ENCODE measurements at regions not wholly inside any gene's neighbourhood (a gene's known extent, or its start where the extent isn't known, plus 50 kb on each side); places are given as distances from the start of the nearest gene placed in this dataset.

- no peak for DNase-seq (ENCODE audit: low read depth)
Observed at GRCh38 chrX:39731330-39731667, 366.5 kb downstream of the BCOR start.

- DNase-seq (ENCODE audit: low read depth), result no peak
Observed at GRCh38 chrX:39731735-39732134, 366.0 kb downstream of the BCOR start.

DNA sequence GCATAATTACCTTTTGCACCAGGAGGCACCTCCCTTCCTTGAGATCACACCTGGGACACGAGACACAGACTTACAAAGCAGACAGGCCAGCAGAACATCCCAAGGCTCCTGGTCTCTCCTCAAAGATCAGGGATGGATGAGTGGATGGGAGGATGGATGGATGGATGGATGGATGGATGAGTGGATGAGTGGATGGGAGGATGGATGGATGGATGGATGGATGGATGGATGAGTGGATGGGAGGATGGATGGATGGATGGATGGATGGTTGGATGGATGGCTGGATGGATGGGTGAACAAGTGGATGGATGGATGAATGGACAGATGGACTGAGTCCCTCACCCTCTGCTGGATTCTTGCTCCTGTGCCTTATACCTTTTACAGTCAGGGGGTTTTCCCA is 364.0 kb downstream of the BCOR start:
- no peak for DNase-seq (ENCODE audit: low read depth)

DNA sequence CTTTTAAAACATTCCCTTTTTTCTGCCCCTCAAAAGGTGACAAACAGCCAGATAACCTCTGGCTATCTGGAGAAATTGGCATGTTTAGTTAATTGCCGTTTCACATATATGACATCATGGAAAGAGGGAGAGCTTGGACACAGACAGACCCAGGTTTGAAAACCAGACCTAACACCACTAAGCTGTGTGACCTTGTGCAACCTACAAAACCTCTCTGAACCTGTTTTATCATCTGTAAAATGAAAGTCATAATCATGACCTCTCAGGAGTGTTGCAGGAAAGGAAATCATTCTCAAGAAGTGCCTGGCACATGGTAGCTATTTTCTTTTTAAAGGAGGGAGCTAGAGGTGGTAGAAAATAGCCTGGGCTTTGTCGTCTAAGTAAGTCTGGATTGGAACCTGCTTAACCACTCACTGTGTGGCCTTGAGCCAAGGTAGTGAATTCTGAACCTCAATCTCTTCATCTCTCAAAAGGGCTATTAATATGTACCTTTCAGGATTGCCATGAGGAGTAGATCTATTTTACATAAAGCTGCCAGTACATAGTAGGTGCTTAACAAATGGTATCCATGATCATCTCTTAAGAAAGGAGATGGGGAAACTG is 363.5 kb downstream of the BCOR start:
- no peak for DNase-seq (ENCODE audit: low read depth)

DNA sequence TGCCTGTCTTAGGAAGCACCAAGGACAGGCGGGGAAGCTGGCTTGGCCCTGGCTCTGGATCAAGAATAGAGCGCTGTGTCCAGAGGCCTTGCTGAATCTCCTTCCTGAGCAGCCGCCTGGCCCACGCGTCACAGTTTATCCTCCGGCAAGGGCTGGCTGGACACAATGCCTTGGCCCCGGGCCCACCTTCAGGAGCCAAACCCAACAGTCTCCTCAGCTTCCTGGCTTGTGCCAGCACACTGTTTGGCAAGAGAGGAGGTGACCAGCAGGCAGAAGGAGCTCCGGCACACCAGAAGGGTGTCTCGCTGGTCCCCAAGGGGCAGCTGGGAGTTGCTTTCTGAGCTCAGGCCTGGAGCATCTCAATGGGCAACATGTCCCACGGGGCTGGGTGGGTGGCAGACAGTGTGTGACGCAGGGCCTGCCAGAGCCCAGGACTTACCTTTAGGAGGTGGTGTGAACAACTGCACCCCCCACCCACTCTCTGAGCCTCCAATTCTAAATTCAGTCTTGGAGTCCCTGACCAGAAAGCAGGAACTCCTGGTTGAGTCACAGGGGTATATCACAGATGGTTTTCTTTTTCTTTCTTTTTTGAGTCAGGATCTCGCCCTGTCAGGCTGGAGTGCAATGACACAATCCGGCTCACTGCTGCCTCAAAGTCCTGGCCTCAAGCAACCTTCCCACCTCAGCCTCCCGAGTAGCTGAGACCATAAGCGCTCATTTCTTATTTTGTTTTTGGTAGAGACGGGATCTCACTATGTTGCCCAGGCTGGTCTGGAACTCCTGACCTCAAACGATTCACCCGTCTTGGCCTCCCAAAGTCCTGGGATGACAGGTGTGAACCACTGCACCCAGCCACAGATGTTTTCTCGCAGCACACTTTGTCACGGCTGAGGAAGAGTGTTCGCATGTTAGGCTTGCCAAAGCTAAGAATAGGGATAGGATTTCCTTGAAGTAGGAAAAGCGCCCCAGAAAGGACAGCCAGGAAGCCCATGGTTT is 361.2 kb downstream of the BCOR start:
- peak; percentile 80 for DNase-seq (ENCODE audit: low read depth)

GRCh38 chrX:39739585-39739984 is 358.2 kb downstream of the BCOR start:
- DNase-seq (ENCODE audit: low read depth), result no peak

DNA sequence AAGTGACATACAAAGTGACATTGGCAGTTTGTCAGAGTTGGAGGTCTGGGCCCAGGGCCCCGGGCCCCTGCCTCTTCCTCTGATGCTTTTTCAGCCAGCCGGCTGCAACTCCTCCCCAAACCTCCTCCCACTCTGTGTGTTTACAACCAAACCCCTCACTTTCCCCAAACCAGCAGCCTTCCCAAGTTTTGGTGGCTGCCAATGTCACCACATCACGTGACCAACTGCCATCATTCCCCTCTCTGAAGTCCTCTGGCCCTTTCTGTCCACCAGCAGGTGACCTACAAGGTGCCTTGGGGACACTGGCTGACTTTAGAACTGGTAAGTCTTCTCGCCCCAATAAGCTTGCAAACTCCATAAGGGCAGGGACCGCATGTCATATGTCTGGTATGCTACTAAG is 357.7 kb downstream of the BCOR start:
- no peak for DNase-seq (ENCODE audit: low read depth)

GRCh38 chrX:39741904-39742303 is 355.9 kb downstream of the BCOR start:
- no peak for DNase-seq (ENCODE audit: low read depth)

- DNase-seq (ENCODE audit: low read depth), result no peak
Observed at GRCh38 chrX:39745818-39746217, 351.9 kb downstream of the BCOR start.

DNA sequence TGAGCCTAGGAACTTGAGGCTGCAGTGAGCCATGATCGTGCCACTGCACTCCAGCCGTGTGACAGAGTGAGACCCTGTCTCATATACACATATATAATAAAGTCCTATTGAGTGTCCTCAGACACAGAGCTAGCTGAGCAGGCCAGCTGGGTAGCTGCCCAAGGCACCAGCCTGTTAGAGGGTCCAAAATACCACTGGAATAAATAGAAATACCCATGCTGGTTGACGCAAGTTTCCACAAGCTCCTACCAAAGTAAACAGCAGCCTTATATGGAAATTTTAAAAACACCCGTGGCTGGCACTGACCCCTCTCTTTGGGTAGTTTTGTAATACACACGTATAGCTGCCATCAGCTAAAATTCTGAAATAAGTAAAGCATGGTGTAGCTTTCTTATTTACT is 348.6 kb downstream of the BCOR start:
- DNase-seq (ENCODE audit: low read depth), result no peak

GRCh38 chrX:39749728-39750127 is 348.0 kb downstream of the BCOR start:
- DNase-seq (ENCODE audit: low read depth), result no peak

DNA sequence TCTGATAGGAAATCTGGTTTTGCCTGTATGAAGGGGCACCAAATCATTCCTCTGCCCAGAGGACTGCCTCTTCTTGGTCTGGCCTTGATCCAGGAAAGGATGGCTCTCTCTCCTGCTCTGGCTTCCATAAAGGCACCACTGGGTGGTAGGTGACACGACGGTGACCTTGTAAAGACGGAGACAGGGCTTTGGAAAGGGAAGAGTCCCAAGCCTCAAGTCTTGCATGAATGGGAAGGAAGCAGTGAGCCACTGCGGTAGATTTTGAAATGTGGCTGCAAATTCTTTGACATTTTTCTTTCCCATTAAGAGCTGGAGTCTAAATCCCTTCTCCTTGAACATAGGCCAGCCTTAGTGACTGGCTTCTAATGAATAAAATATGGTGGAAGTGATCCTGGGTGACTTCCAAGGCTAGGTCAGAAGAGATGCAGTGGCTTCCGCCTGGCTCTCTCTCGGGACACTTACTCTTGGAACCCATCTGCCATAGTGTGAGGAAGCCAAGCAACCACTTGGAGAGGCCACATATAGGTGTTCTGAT is 347.4 kb downstream of the BCOR start:
- DNase-seq (ENCODE audit: low read depth), result no peak

GRCh38 chrX:39750848-39751247 is 346.9 kb downstream of the BCOR start:
- DNase-seq (ENCODE audit: low read depth), result no peak

DNA sequence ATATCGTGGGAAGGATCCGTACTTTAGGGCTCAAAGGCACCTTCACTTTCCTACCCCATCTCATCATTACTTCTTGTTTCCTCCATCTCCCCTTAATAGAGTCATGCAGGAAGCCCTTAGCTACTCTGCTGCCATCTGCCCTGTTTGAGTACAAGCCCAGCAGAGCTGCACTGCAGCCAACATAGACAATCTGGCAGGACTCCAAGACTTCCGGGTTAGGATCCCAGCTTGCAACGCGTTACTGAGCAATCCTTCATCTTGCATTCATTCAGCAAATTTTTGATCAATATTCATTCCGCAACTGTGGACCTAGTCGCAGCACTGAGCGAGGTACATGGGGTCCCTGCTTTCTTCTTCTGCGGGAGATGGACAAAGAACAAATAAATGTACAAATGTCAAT is 344.9 kb downstream of the BCOR start:
- DNase-seq (ENCODE audit: low read depth), result no peak

DNA sequence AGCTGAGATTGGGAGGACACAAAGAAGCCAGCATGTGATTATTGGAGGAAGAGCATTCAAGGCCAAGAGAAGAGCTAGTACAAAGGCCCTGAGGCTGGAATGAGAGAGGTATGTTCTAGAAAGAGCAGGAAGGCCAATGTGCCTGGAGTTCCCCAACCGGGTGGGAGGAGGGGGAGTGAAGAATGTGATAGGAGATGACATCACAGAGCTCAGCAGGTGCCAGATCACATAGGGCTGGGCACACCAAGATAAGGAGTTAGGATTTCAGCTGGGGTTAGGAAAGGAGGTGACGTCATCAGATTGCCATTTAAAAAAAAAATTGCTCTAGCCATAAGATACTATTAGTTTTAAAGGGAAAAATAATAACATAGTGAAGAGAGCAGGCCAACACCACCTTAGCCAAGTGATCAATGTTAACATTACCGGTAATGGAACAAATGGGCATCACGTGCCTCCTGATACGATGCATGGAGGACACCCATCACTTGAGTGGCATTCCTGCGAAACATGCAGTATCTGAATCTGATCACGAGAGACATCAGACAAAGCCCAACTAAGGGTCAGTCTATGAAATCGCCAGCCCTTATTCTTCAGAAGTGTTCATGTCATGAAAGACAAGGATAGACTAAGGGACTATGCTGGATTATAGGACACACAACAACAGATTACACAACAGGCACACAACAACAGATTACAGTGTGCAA is 344.3 kb downstream of the BCOR start:
- peak; percentile 64 for DNase-seq (ENCODE audit: low read depth)

DNA sequence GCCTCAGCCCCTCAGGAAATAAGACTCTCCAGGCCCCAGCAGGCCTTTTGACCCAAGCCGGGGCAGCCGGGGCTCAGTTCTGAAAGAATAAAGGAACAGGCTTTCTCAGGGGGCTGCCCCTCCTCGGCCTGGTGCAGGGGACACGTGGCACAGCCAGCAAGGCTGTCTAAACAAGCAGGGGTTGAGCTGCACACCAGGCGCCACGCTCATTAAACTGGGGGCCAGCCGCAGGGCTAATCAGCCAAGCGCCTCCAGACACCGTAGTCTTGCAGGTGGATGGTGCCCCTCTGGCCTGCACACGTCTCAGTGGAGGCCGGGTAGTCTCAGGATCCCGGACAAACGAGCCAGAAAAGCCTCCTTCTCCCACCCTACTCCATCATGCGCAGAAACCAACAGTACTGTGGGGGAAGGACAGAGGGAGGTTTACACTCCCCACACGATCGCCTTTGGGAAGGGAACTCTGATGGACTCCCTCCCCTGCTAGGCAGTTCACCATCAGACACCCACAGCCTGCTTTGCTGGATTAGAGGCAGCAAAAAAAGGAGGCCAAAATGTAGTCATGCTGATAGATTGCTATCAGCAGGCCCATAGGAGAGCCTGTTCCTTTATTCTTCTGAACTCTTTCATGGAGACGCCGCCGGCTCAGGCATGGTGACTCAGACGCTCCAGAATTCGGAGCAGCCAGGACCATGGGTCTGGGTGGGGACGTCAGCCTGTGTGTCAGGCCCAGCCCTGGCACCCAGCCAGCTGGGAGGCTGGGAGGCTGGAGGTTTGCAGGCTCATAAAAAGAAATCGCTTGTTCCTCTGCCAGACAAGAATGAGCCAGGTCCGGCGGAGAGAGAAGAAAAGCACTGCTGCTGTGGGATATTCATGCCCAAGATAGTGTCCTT is 342.4 kb downstream of the BCOR start:
- peak; percentile 96 for DNase-seq (ENCODE audit: low read depth)

DNA sequence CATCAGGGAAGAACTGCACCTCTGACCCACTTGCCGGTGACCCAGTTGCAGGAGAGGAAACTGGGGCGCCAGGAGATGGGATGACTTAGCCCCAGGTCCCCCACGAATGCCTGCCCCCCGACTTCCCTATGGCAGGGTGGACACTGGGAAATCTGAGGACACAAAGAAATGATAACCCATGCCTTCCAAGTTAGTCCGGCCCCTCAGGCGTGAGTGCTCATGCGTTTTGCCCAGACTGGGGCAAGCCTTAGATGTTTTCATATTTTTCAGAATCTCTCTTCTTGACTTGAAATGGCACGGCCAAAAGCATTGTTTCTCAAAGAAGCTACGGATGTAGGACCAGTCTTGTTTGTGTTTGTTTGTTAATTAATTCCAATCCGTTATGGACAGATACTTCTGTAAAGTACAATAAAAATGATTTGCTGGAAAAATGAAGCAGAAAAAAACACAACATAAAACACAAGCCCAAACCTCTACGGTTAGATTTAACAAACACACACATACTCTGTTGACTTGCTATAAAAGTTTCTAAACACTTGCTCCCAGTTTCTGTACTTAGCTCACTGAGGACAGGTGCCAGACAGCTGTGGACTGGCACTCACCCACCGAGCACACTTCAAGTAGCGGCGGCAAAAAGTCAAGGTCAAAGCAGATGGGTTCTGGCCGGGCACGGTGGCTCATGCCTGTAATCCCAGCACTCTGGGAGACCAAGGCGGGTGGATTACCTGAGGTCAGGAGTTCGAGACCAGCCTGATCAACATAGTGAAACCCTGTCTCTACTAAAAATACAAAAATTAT is 341.5 kb downstream of the BCOR start:
- no peak for DNase-seq (ENCODE audit: low read depth)

DNA sequence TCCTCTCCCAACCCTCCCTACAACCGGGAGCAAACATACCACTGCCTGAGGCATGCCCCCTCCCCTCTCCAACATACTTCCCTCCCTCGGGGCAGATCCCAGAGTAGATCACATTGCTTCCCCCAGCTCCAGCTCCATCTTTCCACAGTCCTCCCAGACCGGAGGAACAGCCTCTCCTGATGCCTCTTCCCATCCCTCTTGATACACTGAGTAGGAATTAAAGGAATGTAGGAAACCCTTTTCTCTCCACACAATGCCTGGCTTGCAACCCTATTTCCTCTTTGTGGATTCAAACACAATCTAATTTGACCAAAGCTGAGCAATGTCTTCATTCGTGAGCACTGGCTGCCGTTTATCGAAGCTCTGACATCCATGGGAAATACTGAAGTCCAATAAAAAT is 339.8 kb downstream of the BCOR start:
- peak; percentile 15 for DNase-seq (ENCODE audit: low read depth)

- no peak for DNase-seq (ENCODE audit: low read depth)
Observed at GRCh38 chrX:39758791-39759525, 338.8 kb downstream of the BCOR start.
